SKM-1 (cell line): ENCODE measurements at regions not wholly inside any gene's neighbourhood (a gene's known extent, or its start where the extent isn't known, plus 50 kb on each side); places are given as distances from the start of the nearest gene placed in this dataset.
A peak's percentile ranks its signal among the peaks of the same experiment; 100 is the strongest.
"Not testable (repeated sequence)": the region's sequence is repeated elsewhere in the genome, so short reads cannot be mapped to it uniquely, and the experiment has no call there.

Source experiments
- DNase-seq: peaks from one replicate; lab custom pipeline; 2025; ENCODE audit not compliant: unreplicated experiment; lab: John Stamatoyannopoulos, UW

DNA sequence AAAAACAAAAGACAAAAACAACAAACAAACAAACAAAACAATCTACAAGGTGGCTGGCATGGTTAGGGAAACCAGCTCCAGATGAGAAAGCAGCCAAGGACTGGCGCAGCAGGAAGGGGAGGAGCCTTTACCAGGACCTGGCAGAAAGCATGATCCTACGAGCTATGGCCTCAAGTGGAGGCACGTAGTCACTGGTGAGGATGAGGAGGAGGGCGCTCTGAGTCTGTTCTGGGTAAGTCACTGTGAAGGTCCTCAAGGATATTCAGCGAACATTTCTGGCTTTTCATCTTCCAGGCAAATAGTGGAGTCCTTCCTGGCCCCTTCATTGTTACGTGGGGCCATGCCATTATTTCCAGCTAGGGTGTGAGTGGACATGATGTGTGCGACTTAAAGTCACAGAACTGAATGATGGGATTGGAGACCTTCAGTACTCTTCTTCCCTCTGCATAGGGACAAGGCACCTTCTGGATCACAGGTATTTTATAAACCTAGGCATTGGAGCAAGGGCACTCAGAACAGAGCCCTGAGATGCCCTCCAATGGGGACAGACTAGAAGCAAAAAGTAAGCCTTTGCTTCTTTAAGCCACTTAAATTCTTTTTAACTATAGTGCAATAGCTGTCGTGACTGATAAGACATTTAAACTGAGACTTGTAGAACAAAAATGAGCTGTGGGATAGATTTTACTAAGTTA, 771.3 kb downstream of the RAB28 start:
- DNase-seq, result no peak

DNA sequence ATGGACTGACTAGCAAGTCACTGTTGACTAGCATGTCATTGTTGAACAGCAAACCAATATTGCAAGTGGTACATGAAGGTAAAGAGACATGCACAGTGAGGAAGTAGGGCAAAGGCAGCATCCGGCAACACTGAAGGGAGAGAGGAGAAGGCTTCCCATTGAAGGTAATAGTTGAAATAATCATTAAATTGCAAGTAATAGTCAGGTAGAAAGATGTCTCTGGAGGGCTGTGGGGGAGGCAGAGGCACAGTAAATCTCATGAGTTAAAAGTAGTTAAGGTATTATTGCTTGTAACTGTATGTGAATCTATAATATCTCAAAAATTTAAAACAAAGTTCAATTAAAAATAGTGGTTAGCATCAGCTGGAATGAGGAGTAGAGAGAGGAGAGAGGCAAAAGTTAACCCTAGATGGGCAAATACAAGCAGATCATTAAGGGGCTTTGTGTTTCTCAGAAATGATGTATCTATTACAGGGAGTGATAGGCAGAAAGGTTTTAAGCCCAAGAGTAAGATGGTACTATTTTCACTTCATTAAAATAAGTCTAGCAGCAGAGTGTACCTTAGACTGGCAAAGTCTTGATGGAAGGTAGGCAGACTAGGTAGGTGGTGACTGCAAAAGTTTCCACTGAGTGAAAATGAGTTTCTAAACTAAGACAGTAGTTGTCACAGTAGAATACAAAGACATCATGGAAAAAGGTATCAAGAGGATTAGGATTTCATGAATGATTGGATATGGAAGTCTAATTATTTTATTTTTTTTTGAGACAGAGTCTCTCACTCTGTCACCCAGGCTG, 776.6 kb downstream of the RAB28 start:
- no peak for DNase-seq

- no peak for DNase-seq
These were observed 781.1 kb downstream of the RAB28 start for GRCh38 chr4:12703036-12703435.

- no peak for DNase-seq
These were observed 782.8 kb downstream of the RAB28 start for GRCh38 chr4:12701384-12701783.

- DNase-seq, result no peak
These were observed 786.2 kb downstream of the RAB28 start for GRCh38 chr4:12697970-12698369.

- no peak for DNase-seq
These were observed 791.3 kb downstream of the RAB28 start for GRCh38 chr4:12692815-12693214.

- no peak for DNase-seq
These were observed 793.0 kb downstream of the RAB28 start for GRCh38 chr4:12691168-12691567.

DNA sequence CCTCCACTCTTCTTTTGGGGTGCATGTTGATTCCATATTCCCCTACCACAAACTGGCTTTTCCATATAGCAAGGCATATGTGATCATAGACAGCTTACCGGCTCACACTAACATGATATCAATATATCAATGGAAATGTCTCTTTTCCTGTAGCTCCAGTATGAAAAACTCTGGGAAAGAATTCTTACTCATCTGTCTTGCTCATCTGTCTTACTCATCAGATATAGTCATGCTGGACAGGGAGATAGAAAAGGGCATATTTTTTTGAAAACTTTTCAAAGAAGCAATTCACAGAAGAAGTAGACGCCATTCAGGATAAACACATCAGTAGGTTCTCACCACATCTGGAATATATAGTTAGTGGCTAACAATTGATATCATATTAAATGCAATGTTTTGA, 794.7 kb downstream of the RAB28 start:
- DNase-seq, result no peak

GRCh38 chr4:12679217-12679616, 804.9 kb downstream of the RAB28 start:
- peak; percentile 4 for DNase-seq

GRCh38 chr4:12674184-12674583, 810.0 kb downstream of the RAB28 start:
- DNase-seq, result no peak

GRCh38 chr4:12672303-12672702, 811.8 kb downstream of the RAB28 start:
- DNase-seq, result no peak

DNA sequence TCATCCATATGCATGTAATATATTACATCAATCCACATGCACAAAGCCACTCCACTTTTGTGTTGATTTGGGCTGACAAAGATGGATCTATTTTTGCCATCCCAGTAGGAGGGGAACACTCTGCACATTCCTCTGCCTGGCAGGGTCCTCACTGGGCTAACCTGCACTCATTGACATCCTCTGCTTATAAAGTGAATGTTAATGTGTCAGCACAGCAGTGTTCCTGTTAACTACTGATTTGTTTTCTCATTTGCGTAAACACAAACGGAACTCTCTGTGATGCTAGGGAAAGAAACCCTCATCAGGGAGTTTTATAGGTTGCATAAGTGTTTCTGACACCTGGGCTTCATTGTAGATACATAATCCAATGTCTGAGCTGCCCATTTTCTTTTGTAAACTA, 826.0 kb downstream of the RAB28 start:
- DNase-seq, result no peak

GRCh38 chr4:12651876-12652275, 832.3 kb downstream of the RAB28 start:
- DNase-seq, result no peak

DNA sequence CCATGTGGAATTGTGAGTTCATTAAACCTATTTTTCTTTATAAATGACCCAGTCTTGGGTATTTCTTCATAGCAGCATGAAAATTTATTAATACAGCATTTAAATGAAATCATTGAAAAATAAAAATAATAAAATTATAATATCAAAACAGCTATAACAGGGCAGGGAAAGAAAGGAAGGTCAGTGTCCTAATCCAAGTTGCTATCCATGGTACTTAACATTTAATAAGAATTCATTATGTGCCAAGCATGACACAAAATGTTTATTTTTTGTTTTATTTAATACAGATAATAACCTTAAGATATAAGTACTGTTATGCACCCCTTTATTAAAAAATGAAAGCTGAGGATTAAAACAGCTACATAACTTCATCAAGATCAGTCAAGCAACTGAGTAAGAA, 838.4 kb downstream of the RAB28 start:
- no peak for DNase-seq

GRCh38 chr4:12644261-12644660, 839.9 kb downstream of the RAB28 start:
- DNase-seq, result no peak

GRCh38 chr4:12636191-12636590, 847.9 kb downstream of the RAB28 start:
- DNase-seq, result no peak

DNA sequence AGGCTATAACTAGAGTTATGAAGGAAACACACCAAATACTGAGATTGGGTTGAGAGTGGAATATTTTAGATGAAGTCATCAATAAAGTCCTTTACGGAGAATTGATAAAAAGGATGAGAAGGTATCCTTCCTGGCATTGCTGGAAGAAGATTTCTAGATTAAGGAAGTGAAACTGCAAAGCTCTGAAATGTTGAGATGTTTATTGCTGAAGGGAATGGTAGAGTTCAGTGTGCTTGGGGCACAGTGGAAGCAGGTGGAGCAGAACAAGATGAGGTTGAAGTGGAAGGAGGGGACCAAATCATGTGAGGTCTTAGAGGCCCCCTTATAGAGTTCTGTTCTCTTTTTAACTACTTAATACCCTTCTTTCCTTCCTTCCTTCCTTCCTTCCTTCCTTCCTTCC, 848.5 kb downstream of the RAB28 start:
- DNase-seq, result no peak

GRCh38 chr4:12633053-12633651, 851.0 kb downstream of the RAB28 start:
- DNase-seq, result peak; percentile 75

DNA sequence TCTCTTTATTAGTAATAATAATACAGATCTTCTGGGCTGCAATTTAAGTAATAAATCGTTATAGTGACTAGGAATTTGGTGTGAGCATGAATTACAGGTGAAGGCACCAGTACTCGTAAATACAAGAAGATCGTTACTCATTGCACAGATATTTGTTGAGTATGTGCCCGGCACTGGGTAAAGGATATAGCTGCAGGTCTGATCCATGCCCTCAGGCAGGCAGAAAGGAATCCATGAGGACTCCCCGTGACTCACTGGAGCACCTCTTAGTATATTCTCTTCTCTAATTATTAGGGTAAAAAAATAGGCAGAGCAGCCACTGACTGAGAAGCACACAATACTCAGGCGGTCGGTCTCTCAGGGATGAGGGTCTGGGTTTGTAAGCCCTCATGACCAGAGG, 868.3 kb downstream of the RAB28 start:
- DNase-seq, result no peak

GRCh38 chr4:12612876-12613275, 871.3 kb downstream of the RAB28 start:
- no peak for DNase-seq

DNA sequence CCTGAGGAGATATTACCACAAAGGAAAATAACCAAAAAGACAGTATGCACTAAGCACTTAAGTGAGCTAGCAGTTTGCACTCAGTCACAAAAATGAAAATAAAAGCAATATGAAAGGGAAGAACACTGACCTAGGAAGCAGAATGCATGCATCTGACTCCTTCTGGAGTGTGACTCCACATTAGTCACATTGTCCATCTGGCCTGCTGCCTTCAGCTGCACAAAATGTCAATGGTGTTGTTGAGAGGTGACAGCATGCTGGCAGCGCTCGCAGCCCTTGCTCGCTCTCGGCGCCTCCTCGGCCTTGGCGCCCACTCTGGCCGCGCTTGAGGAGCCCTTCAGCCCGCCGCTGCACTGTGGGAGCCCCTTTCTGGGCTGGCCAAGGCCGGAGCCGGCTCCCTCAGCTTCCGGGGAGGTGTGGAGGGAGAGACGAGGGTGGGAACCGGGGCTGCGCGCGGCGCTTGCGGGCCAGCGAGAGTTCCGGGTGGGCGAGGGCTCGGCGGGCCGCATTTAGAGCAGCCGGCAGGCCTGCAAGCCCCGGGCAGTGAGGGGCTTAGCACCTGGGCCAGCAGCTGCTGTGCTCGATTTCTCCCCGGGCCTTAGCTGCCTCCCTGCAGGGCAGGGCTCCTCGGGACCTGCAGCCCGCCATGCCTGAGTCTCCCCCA, 874.8 kb downstream of the RAB28 start:
- not testable (repeated sequence) for DNase-seq

- no peak for DNase-seq
These were observed 888.2 kb downstream of the RAB28 start for GRCh38 chr4:12595986-12596385.
